ENCODE measurements at regions not wholly inside any gene's neighbourhood (a gene's known extent, or its start where the extent isn't known, plus 50 kb on each side); places are given as distances from the start of the nearest gene placed in this dataset.

DNA sequence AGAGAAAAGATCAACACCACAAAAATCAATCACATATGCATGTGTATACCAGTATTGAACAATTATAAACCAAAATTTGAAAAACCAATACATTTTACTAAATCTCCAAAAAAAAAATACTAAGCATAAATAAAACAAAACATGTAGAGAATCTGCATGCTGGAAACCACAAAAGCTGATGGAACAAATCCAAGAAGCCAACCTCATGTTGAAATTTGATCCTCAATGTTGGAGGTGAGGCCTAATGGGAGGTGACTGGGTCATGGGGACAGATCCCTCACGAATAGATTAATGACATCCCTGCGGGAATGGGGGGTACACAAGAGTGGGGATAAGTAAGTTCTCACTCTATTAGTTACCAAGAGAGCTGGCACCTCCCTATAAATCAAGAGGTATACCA, 82.5 kb downstream of the OAT start:
- no TSS peak for BruUV-seq (replicated peaks)
- intact Hi-C loops (cut with micrococcal nuclease): no loop called here

More for the DNA sequence above, 82.5 kb downstream of the OAT start:
- Histone ChIP-seq H3K9ac (ENCODE audit: low read depth, low read length) (no peak overlapping the region), H3K4ac (ENCODE audit: low read depth, low read length) (no peak overlapping the region), H4K8ac (ENCODE audit: low read depth in 2 of 2, low read length in 2 of 2) (no peak overlapping the region), H3K9me3 (ENCODE audit: control insufficient read depth, insufficient read depth, low read length) (no peaks in the 10 kb centered on the region), H2AK9ac (replicated peaks; ENCODE audit: low read depth, low read length, poor library complexity) (no peak overlapping the region), H3K9me1 (ENCODE audit: insufficient read depth, low read length) (no peaks in the 10 kb centered on the region), H3K4me2 (ENCODE audit: low read depth, low read length) (no peak overlapping the region), H3K27ac (ENCODE audit: insufficient read depth, low read length) (no peak overlapping the region), H3K79me1 (ENCODE audit: low read depth in 1 of 2, low read length in 2 of 2) (no peaks in the 10 kb centered on the region), H4K5ac (ENCODE audit: low read depth, low read length) (no peak overlapping the region), H3K36me3 (ENCODE audit: control insufficient read depth, insufficient read depth, low read length) (no peaks in the 10 kb centered on the region), H2AK5ac (ENCODE audit: low read depth, low read length) (no peak overlapping the region), H3K4me1 (ENCODE audit: control insufficient read depth, insufficient read depth, low read length) (peaks cover 5% of the 10 kb centered on the region; the same call in 1 of the 2 replicates), H2BK5ac (ENCODE audit: low read depth, low read length, poor library complexity, severe bottlenecking) (no peak overlapping the region), H2BK120ac (ENCODE audit: low read depth, low read length) (no peak overlapping the region), H3K18ac (ENCODE audit: low read depth, low read length) (no peak overlapping the region), H3K4me3 (ENCODE audit: insufficient read depth, low read depth, low read length) (no peak overlapping the region), H2BK15ac (ENCODE audit: low read depth, low read length) (no peak overlapping the region), H3K23ac (ENCODE audit: low read depth, low read length) (no peak overlapping the region), H3K27me3 (ENCODE audit: control insufficient read depth, insufficient read depth, low read length) (no peaks in the 10 kb centered on the region), H4K91ac (ENCODE audit: insufficient read depth, low read depth, low read length) (no peak overlapping the region), H2BK20ac (ENCODE audit: low read depth, low read length) (no peak overlapping the region), H3K14ac (replicated peaks; ENCODE audit: low read depth, low read length) (no peak overlapping the region), H3K56ac (ENCODE audit: extremely low read depth, insufficient read depth, low read length) (no peak overlapping the region), H4K20me1 (ENCODE audit: insufficient read depth, low read length) (no peaks in the 10 kb centered on the region), H2AFZ (replicated peaks; ENCODE audit: low read length, poor library complexity) (no peak overlapping the region)
- ChIA-PET CTCF (interaction anchor here (0.6 kb wide), 1 partner anchor 77 kb away, joined by 3 read pairs; no protein-coding TSS in a partner anchor), POLR2A (ENCODE audit: unreplicated experiment) (no interaction called here)
- in situ Hi-C loops (cut with MboI; ENCODE audit: low sequenced_read_pairs): no loop called here
- dilution Hi-C loops (cut with HindIII; ENCODE audit: low sequenced_read_pairs, unreplicated experiment): no loop called here
- TF ChIP-seq MAZ (IDR thresholded peaks at IDR 0.05; ENCODE audit: borderline replicate concordance, low read depth, low read length) (no peak), MAFK (IDR thresholded peaks at IDR 0.05; ENCODE audit: low read depth, low read length) (no peak), FOS (IDR thresholded peaks at IDR 0.05; ENCODE audit: low read depth, low read length) (no peak), MXI1 (IDR thresholded peaks at IDR 0.05; ENCODE audit: borderline replicate concordance, low read depth, low read length) (no peak), CEBPB (IDR thresholded peaks at IDR 0.05; ENCODE audit: low read depth, low read length) (no peak), POLR2A (IDR thresholded peaks at IDR 0.05; ENCODE audit: low read depth, low read length) (no peak), NFE2L2 (IDR thresholded peaks at IDR 0.05; ENCODE audit: low read depth, low read length) (no peak), BHLHE40 (IDR thresholded peaks at IDR 0.05; ENCODE audit: low read depth, low read length) (no peak), RCOR1 (IDR thresholded peaks at IDR 0.05; ENCODE audit: insufficient replicate concordance, low read length) (no peak), CHD1 (IDR thresholded peaks at IDR 0.05; ENCODE audit: low read depth, low read length) (no peak), RFX5 (IDR thresholded peaks at IDR 0.05; ENCODE audit: low read depth, low read length) (no peak), SMC3 (IDR thresholded peaks at IDR 0.05; ENCODE audit: low read depth, low read length) (no peak), RAD21 (IDR thresholded peaks at IDR 0.05; ENCODE audit: low read length) (no peak)
- TF ChIP-seq, protein P1, sequence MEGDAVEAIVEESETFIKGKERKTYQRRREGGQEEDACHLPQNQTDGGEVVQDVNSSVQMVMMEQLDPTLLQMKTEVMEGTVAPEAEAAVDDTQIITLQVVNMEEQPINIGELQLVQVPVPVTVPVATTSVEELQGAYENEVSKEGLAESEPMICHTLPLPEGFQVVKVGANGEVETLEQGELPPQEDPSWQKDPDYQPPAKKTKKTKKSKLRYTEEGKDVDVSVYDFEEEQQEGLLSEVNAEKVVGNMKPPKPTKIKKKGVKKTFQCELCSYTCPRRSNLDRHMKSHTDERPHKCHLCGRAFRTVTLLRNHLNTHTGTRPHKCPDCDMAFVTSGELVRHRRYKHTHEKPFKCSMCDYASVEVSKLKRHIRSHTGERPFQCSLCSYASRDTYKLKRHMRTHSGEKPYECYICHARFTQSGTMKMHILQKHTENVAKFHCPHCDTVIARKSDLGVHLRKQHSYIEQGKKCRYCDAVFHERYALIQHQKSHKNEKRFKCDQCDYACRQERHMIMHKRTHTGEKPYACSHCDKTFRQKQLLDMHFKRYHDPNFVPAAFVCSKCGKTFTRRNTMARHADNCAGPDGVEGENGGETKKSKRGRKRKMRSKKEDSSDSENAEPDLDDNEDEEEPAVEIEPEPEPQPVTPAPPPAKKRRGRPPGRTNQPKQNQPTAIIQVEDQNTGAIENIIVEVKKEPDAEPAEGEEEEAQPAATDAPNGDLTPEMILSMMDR (conservative IDR thresholded peaks at IDR 0.05; ENCODE audit: low read depth, low read length): no peak
- TF ChIP-seq, protein P2, sequence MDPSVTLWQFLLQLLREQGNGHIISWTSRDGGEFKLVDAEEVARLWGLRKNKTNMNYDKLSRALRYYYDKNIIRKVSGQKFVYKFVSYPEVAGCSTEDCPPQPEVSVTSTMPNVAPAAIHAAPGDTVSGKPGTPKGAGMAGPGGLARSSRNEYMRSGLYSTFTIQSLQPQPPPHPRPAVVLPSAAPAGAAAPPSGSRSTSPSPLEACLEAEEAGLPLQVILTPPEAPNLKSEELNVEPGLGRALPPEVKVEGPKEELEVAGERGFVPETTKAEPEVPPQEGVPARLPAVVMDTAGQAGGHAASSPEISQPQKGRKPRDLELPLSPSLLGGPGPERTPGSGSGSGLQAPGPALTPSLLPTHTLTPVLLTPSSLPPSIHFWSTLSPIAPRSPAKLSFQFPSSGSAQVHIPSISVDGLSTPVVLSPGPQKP (IDR thresholded peaks at IDR 0.05; ENCODE audit: borderline replicate concordance, low read depth, low read length): no peak
- TF ChIP-seq, protein P3, sequence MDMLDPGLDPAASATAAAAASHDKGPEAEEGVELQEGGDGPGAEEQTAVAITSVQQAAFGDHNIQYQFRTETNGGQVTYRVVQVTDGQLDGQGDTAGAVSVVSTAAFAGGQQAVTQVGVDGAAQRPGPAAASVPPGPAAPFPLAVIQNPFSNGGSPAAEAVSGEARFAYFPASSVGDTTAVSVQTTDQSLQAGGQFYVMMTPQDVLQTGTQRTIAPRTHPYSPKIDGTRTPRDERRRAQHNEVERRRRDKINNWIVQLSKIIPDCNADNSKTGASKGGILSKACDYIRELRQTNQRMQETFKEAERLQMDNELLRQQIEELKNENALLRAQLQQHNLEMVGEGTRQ (IDR thresholded peaks at IDR 0.05; ENCODE audit: low read depth, low read length): no peak
- ATAC-seq (ENCODE audit: low read depth) (no peak), DNase-seq (no peak)
- no CpG with 5 or more reads among the region's 2 CpGs for WGBS, 2 experiments (ENCODE audit: extremely low coverage in 2 of 2, insufficient read length in 1 of 2)
